ENCODE measurements at regions not wholly inside any gene's neighbourhood (a gene's known extent, or its start where the extent isn't known, plus 50 kb on each side); places are given as distances from the start of the nearest gene placed in this dataset.

DNA sequence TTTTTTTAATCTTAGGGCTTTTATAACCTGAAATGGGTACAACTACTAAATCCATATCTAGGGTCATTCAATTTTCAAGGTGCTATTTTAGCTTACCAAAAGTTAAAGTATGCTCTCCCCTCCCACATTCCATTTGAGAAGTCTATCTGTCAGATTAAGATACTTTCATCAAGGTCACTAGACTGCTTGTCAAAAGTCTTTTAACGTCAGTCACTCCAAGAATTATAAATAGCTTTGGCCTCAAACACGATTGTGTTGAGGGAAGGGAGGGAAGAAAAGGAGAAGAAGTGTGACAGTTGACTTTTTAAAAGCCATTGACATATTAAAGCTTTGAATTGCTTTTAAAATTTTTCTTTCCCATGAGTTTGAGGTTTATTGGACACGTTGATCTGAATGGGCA, 175.8 kb downstream of the PTGER3 start:
- Mint-ChIP-seq H3K4me3 (no peak overlapping the region), H3K36me3 (ENCODE audit: low read depth) (no peaks in the 10 kb centered on the region), H3K9me3 (no peaks in the 10 kb centered on the region), H3K27me3 (ENCODE audit: low read depth, poor library complexity) (peaks cover 1% of the 10 kb centered on the region), H3K4me1 (no peaks in the 10 kb centered on the region), H3K27ac (no peak overlapping the region)
- TF ChIP-seq, protein P1, sequence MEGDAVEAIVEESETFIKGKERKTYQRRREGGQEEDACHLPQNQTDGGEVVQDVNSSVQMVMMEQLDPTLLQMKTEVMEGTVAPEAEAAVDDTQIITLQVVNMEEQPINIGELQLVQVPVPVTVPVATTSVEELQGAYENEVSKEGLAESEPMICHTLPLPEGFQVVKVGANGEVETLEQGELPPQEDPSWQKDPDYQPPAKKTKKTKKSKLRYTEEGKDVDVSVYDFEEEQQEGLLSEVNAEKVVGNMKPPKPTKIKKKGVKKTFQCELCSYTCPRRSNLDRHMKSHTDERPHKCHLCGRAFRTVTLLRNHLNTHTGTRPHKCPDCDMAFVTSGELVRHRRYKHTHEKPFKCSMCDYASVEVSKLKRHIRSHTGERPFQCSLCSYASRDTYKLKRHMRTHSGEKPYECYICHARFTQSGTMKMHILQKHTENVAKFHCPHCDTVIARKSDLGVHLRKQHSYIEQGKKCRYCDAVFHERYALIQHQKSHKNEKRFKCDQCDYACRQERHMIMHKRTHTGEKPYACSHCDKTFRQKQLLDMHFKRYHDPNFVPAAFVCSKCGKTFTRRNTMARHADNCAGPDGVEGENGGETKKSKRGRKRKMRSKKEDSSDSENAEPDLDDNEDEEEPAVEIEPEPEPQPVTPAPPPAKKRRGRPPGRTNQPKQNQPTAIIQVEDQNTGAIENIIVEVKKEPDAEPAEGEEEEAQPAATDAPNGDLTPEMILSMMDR (IDR thresholded peaks at IDR 0.05) = no peak
- DNase-seq = no peak

DNA sequence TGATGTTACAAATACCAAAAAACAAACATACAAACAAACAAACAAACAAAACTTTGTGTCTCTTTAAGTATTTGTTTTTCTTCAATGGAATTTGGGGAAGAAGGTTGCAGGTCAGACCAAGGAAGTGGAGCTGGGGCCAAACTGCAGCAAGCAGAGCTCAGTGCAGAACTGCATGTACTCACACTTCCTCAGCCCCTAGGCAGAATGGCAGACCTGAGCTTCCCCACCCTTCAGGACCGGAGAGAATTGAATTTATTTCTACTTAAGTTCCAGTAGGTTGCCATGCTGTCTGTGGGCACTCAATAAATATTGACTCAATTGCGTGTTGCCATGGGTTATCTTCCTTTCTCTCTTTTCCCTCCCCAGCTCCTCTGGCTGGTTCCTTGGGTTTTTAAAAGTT, 173.6 kb downstream of the PTGER3 start:
- Mint-ChIP-seq H3K4me1 (no peaks in the 10 kb centered on the region), H3K27ac (no peak overlapping the region), H3K27me3 (ENCODE audit: low read depth, poor library complexity) (no peaks in the 10 kb centered on the region), H3K9me3 (no peaks in the 10 kb centered on the region), H3K36me3 (ENCODE audit: low read depth) (no peaks in the 10 kb centered on the region), H3K4me3 (no peak overlapping the region)
- TF ChIP-seq, protein P1 (IDR thresholded peaks at IDR 0.05) = no peak
- no peak for DNase-seq

DNA sequence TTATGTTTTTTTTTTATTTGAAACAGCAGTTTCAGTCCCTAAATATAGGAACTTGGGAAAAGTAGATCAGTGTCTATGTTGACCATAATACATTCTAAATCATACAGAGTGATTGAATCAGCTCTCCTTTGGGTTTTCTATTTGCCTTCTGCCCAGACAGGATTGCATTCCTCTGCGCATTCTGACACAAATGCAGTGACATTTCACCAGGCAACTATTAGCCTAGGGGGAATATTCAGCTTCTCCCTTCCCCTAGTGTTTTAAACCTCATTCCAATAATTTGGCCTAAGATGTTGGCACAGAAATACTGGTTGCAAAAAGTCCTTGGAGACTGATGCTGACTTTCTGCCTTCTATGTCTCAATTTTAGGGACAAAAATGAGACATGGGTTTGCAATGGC, 172.8 kb downstream of the PTGER3 start:
- no peaks in the 10 kb centered on the region for H3K9me3 Mint-ChIP-seq
- TF ChIP-seq, protein P1 (IDR thresholded peaks at IDR 0.05) = no peak
- no peaks in the 10 kb centered on the region for H3K27me3 Mint-ChIP-seq (ENCODE audit: low read depth, poor library complexity)
- no peaks in the 10 kb centered on the region for H3K4me1 Mint-ChIP-seq
- no peaks in the 10 kb centered on the region for H3K36me3 Mint-ChIP-seq (ENCODE audit: low read depth)
- no peak overlapping the region for H3K4me3 Mint-ChIP-seq
- H3K27ac Mint-ChIP-seq = no peak overlapping the region
- no peak for DNase-seq

DNA sequence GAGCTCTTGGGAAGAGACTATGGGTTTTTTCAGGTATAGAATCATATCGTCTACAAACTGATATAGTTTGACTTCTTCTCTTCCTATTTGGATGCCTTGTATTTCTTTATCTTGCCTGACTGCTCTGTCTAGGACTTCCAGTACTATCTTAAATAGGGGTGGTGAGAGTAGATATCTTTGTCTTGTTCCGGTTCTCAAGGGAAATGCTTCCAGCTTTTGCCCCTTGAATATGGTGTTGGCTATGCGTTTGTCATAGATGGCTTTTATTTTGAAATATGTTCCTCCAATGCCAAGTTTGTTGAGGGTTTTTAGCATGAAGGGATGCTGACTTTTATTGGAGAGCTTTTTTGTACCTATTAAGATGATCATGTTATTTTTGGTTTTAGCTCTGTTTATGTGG, 170.3 kb downstream of the PTGER3 start:
- Mint-ChIP-seq H3K36me3 (ENCODE audit: low read depth) (no peaks in the 10 kb centered on the region), H3K27me3 (ENCODE audit: low read depth, poor library complexity) (no peaks in the 10 kb centered on the region), H3K4me3 (no peak overlapping the region), H3K27ac (no peak overlapping the region), H3K9me3 (no peaks in the 10 kb centered on the region), H3K4me1 (no peaks in the 10 kb centered on the region)
- no peak for DNase-seq
- TF ChIP-seq, protein P1 (IDR thresholded peaks at IDR 0.05) = no peak

DNA sequence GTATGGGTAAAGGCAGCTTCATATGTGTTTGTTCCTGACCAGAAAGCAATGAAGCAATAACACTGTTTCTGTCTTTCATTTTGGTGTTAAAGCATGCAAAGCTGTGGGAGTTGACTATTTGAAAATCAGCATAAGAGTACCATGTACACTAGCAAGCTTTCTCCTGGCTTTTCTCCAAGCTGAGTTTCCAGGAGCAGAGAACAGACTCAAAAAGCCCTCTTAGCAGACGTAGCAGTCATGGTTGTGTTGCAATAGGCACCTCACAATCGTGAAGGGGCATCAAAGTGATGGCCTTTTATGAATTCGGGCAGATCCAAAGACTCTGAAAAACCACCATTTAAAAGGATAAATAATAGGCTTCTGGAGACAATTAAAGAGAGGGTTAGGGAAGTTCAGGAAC, 159.7 kb downstream of the PTGER3 start:
- no peaks in the 10 kb centered on the region for H3K27me3 Mint-ChIP-seq (ENCODE audit: low read depth, poor library complexity)
- no peak for DNase-seq
- no peak overlapping the region for H3K4me3 Mint-ChIP-seq
- H3K36me3 Mint-ChIP-seq (ENCODE audit: low read depth) = no peaks in the 10 kb centered on the region
- TF ChIP-seq, protein P1 (IDR thresholded peaks at IDR 0.05) = no peak
- H3K4me1 Mint-ChIP-seq = no peaks in the 10 kb centered on the region
- H3K9me3 Mint-ChIP-seq = no peaks in the 10 kb centered on the region
- no peak overlapping the region for H3K27ac Mint-ChIP-seq

DNA sequence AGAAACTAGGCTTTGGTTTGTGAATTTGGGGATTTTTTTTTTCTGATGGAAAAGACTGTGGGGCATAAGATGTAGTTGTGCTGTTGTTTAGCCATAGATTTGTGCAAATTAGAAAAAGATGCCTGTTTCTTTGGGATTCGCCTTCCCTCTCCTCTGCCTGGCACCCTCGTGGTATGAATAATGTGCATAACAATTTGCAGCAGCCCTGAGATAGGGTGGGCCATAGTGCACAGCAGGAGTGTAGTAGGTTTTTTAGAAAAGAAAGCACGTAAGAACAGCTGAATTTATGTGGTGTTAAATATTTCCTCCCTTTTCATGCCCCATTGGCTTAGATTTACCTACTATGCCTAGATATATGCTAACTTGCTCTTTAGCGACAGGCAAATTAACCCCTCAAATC, 158.9 kb downstream of the PTGER3 start:
- Mint-ChIP-seq H3K36me3 (ENCODE audit: low read depth) (no peaks in the 10 kb centered on the region), H3K9me3 (no peaks in the 10 kb centered on the region), H3K27ac (no peak overlapping the region), H3K4me1 (no peaks in the 10 kb centered on the region), H3K4me3 (no peak overlapping the region), H3K27me3 (ENCODE audit: low read depth, poor library complexity) (no peaks in the 10 kb centered on the region)
- TF ChIP-seq, protein P1 (IDR thresholded peaks at IDR 0.05) = no peak
- DNase-seq = no peak

Data from nephron progenitor cell (in vitro differentiated cells).